ENCODE measurements at regions not wholly inside any gene's neighbourhood (a gene's known extent, or its start where the extent isn't known, plus 50 kb on each side); places are given as distances from the start of the nearest gene placed in this dataset.

- TF ChIP-seq CTCF (optimal IDR thresholded peaks at IDR 0.05 in 1 of 3, IDR thresholded peaks at IDR 0.05 in 1 of 3, conservative IDR thresholded peaks at IDR 0.05 in 1 of 3; ENCODE audit: extremely low read depth in 1 of 3, insufficient read depth in 2 of 3, low read length in 3 of 3) (no peak), EZH2 (IDR thresholded peaks at IDR 0.05; ENCODE audit: low read length) (no peak)
These were observed 74.2 kb downstream of the HTR5A start for GRCh38 chr7:155144371-155144770.

Measured in keratinocyte (primary cell).